ENCODE measurements at regions not wholly inside any gene's neighbourhood (a gene's known extent, or its start where the extent isn't known, plus 50 kb on each side); places are given as distances from the start of the nearest gene placed in this dataset.

DNA sequence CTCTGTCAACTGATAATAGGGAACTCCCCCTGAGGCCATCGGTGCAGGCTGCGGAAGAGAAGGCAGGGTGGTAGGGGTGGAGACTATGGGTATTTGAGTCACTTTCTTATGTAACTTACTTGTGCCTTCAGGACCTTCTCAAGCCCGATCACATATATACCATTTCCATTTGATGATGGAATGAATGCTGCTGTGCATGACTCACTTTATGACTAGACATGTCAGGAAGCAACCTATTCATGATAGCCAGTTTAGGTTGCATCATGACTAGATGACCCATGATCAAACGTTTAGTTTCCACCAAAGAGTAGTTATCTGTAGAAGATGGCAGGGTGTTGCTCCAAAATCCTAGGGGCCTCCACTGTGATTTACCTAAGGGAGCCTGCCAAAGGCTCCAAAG, 435.5 kb downstream of the DTHD1 start:
- no peak for DNase-seq

GRCh38 chr4:36719425-36719824, 438.0 kb downstream of the DTHD1 start:
- no peak for DNase-seq

DNA sequence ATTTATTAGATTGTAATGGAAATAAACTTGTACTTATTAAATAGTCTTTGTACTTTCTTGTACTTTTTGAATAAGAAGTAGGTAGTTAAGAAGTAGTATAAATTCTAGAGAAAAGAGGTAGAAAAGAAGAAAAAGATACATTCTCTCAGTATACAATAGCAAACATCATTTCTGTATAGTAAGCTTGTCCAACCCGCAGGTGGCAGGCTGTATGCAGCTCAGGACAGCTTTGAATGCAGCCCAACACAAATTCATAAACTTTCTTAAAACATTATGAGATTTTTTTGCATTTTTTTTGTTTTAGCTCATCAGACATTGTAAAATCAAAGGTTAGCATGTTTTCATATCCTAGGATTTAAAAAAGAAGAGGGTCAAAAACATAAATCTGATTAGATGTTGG, 441.6 kb downstream of the DTHD1 start:
- no peak for DNase-seq

GRCh38 chr4:36734334-36734733, 452.9 kb downstream of the DTHD1 start:
- no peak for DNase-seq

DNA sequence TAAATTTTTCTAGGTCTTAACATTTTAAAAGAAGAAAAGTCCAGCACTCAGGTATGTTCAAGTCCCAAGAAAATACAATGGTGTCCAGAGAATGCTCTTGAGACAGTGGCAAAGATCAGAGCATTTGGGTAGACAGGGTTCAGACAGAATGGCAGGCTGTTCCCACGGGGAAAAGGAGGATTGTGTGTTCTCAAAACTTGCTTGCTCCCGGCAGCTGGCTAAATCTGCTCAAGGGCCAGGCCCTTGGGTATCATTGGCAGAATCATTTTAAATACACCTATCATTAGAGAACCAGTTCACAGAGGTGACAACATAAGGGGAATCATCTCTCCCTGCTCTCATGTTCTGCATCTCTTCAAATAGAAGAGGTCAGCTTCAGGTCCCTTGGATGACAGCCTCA, 456.3 kb downstream of the DTHD1 start:
- no peak for DNase-seq

- DNase-seq: no peak
Measured at GRCh38 chr4:36740796-36741310, 459.4 kb downstream of the DTHD1 start.

DNA sequence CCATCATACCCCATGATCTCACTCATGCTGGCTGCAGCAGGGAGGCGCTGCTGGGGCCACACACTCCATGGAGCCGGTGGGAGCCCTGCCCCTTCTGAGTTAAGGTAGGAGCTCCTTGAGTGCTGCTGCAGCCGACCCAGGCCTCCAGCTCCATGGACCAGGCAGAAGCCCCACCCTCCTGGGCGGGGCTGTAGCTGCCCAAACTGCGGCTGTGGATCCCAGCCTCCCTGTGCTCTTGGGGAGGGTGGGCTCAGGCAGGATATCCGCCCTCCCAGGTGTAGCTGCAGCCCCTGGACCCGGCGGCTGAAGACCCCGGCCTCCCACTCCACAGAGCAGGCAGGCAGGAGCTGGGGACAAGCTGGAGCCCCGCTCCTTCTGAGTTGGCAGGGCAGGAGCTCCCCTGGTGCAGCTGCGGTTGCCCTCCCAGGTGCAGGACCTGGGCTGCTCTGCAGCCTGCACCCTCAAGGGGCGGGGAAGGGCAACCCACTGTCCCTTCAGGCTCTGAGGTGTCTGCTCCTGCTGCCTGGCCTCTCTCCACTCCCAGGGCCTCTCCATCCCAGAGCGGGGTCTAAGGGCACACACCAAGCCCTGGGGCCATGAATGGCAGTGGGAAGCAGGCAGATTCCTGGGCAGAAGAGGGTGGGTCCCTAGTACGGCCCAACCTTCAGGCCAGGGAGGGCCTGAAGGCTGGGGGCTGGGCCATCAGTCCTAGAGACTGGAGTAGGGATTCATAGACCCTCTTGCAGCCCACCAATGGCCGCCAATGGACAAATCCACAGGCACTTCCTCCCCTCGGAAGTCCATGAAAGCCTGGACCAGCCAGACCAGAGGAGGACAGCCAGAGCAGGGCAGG, 466.1 kb downstream of the DTHD1 start:
- DNase-seq: no peak

DNA sequence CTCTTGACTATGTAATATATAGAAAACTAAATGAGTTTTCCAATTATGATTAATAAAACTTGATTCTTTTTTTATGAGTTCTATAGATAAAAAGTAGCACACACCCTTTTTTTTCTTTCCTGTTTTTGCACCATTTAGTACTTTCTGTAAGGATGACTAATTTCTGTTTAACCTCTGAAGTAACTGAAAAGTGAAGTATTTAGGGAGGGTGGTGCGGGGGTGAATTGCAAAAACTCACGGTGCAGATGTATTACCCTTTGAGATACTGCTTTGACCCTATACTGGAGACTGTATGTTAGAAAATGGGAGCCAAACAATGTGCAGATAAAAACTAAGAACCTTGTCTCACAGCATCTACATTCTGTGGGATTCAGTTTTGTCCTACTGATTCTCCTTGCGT, 471.6 kb downstream of the DTHD1 start:
- DNase-seq: no peak

DNA sequence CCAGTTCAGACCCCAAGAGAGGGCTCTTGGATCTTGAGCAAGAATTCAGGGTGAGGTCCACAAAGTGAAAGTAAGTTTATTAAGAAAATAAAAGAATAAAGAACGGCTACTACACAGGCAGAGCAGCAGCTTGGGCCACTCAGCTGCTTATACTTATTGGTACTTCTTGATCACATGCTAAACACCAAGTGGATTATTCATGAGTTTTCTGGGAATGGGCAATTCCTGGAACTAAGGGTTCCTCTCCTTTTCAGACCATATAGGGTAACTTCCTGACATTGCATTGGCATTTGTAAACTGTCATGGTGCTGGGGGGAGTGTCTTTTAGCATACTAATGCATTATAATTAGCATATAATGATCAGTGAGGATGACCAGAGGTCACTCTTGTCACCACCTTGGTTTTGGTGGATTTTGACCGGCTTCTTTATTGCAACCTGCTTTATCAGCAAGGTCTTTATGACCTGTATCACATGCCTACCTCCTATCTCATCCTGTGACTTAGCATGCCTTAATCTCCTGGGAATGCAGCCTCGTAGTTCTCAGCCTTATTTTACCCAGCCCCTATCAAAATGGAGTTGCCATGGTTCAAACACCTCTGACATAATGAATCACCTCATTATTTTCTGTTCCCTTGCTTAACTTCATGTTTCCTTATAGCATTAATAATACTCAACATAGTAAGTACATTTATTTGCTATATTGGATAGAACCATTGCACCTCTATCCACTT, 476.3 kb downstream of the DTHD1 start:
- no peak for DNase-seq

DNA sequence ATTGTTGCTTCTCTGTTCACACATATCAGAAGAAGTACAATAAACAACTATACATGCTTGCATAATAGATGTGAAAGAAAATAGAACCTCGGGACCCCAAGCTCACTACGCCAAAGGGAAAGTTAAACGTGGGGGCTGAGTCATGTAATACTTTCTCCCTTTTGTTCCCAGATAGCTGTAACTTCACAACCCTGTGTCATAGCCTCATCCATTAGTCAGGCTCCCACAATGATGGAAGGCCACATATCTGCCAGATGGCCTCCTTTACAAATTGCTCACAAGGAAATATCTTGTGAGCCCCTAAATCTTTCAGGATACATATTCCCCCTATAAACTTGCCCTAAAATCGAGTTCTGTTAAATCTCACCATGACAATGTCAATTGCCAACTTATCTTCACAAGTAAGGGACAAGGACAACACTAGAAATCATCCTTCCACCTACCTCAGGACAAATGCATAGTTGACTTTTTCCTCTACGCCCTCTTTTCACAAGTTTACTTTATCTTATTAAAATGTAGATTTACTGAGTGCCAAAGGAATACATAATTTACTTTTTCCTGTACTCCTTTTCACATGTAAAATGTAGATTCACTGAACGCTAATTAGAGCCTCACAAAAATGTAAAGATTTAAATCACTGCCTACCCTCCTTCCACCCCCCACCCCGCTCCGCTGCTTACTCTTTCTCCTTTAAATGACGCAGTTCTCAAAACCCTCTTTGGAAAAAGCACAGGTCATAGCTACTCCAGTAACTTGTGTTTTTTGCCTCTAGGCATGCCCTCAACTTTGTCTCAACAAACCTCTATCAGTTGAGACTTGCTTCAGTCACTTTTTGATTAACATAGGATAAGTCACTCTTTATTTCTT, 477.1 kb downstream of the DTHD1 start:
- no peak for DNase-seq

GRCh38 chr4:36761607-36762006, 480.2 kb downstream of the DTHD1 start:
- DNase-seq: no peak

- no peak for DNase-seq
Measured at GRCh38 chr4:36763814-36764213, 480.7 kb upstream of the NWD2 start.

GRCh38 chr4:36767596-36767995, 476.9 kb upstream of the NWD2 start:
- no peak for DNase-seq

- no peak for DNase-seq
Measured at GRCh38 chr4:36771411-36772153, 473.0 kb upstream of the NWD2 start.

- DNase-seq: no peak
Measured at GRCh38 chr4:36772154-36772516, 472.4 kb upstream of the NWD2 start.

DNA sequence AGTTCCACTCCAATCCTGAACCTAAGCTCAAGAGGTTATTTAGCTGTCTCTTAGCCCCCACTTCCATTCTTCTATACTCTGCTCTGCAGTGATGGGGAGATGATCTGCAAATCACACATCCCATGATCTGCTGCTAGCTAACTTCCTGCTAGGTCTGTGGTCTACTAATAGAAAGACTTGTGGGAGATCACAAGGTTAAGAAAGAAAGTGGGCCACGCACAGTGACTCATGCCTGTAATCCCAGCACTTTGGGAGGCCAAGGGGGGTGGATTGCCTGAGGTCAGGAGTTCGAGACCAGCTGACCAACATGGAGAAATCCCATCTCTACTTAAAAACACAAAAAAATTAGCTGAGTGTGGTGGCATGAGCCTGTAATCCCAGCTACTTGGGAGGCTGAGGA, 471.1 kb upstream of the NWD2 start:
- DNase-seq: no peak

DNA sequence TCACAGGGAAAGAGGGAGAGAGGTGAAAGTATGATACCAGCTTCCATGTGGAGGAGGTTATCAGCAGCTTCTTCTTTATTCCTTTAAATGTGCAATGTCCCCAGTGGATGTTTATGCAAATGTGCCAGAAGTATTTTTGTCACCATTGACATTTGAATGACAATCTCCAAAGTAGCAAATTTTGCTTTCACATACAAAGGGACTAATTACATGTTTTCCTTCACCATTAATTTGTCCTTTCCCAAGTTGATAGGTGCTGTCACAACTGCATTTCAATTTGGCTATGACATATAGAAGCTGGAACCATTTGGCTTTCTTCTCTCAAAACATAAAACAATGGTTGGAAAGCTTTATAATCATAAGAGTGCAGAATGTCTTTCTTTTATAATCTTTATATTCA, 469.0 kb upstream of the NWD2 start:
- DNase-seq: no peak

- no peak for DNase-seq
Measured at GRCh38 chr4:36779601-36780000, 464.9 kb upstream of the NWD2 start.

GRCh38 chr4:36785973-36786372, 458.6 kb upstream of the NWD2 start:
- no peak for DNase-seq

GRCh38 chr4:36786519-36786918, 458.0 kb upstream of the NWD2 start:
- no peak for DNase-seq

- DNase-seq: no peak
Measured at GRCh38 chr4:36794716-36795115, 449.8 kb upstream of the NWD2 start.
